ENCODE measurements at regions not wholly inside any gene's neighbourhood (a gene's known extent, or its start where the extent isn't known, plus 50 kb on each side); places are given as distances from the start of the nearest gene placed in this dataset.
"Not testable (repeated sequence)": the region's sequence is repeated elsewhere in the genome, so short reads cannot be mapped to it uniquely, and the experiment has no call there.

- TF ChIP-seq EZH2 (IDR thresholded peaks at IDR 0.05; ENCODE audit: low read length, unreplicated experiment); EZH2phosphoT487 (IDR thresholded peaks at IDR 0.05; ENCODE audit: borderline replicate concordance, low read length): not testable (repeated sequence)
- TF ChIP-seq, protein P1, sequence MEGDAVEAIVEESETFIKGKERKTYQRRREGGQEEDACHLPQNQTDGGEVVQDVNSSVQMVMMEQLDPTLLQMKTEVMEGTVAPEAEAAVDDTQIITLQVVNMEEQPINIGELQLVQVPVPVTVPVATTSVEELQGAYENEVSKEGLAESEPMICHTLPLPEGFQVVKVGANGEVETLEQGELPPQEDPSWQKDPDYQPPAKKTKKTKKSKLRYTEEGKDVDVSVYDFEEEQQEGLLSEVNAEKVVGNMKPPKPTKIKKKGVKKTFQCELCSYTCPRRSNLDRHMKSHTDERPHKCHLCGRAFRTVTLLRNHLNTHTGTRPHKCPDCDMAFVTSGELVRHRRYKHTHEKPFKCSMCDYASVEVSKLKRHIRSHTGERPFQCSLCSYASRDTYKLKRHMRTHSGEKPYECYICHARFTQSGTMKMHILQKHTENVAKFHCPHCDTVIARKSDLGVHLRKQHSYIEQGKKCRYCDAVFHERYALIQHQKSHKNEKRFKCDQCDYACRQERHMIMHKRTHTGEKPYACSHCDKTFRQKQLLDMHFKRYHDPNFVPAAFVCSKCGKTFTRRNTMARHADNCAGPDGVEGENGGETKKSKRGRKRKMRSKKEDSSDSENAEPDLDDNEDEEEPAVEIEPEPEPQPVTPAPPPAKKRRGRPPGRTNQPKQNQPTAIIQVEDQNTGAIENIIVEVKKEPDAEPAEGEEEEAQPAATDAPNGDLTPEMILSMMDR (conservative IDR thresholded peaks at IDR 0.05; ENCODE audit: low read depth, low read length), result not testable (repeated sequence)
Observed at GRCh38 chr15:20280141-20280932, 261.3 kb downstream of the GOLGA6L6 start.
